Activated B cell treated with CpG ODN at 0.5 μM for 24 hours (primary cell): ENCODE measurements at regions not wholly inside any gene's neighbourhood (a gene's known extent, or its start where the extent isn't known, plus 50 kb on each side); places are given as distances from the start of the nearest gene placed in this dataset.

Experiments
- ATAC-seq: fragments of 200-7000 bp; cut with Tn5 transposase; one replicate; pipeline ENCODE4 v1.10.0; 2021; ENCODE audit warnings: low read depth, mild to moderate bottlenecking, moderate library complexity
- CTCF ChIA-PET: fragments of 350-600 bp; sonication (Branson Sonifier 250); formaldehyde crosslinking; loops from one replicate; lab custom pipeline; 2021; ENCODE audit warnings: antibody characterized with exemption; lab: Charles Lee
- POLR2A ChIA-PET: fragments of 350-600 bp; sonication (Branson Sonifier 250); formaldehyde crosslinking; loops from one replicate; lab custom pipeline; 2021; ENCODE audit warnings: antibody characterized with exemption; lab: Charles Lee
- DNase-seq: peaks from one replicate; pipeline ENCODE4 v3.0.0; 2022
- H3K27ac Mint-ChIP-seq: one replicate; pipeline ENCODE4 v1.8.0; 2020; ENCODE audit warnings: mixed read lengths
- H3K27me3 Mint-ChIP-seq: one replicate; pipeline ENCODE4 v1.8.0; 2021; ENCODE audit warnings: mixed read lengths
- H3K36me3 Mint-ChIP-seq: one replicate; pipeline ENCODE4 v1.8.0; 2021; ENCODE audit warnings: low read depth, mixed read lengths
- H3K4me1 Mint-ChIP-seq: one replicate; pipeline ENCODE4 v1.8.0; 2021; ENCODE audit warnings: mixed read lengths
- H3K4me3 Mint-ChIP-seq: one replicate; pipeline ENCODE4 v1.8.0; 2020; ENCODE audit warnings: mild to moderate bottlenecking, mixed read lengths
- H3K9me3 Mint-ChIP-seq: one replicate; pipeline ENCODE4 v1.8.0; 2020; ENCODE audit warnings: mixed read lengths
- CTCF ChIP-seq: fragments of 200-600 bp; IDR thresholded peaks from one replicate; pipeline ENCODE4 v1.8.0; 2022; ENCODE audit warnings: antibody characterized with exemption, mild to moderate bottlenecking
- intact Hi-C: fragments of 100-400 bp; cut with micrococcal nuclease; formaldehyde crosslinking; loops from one replicate; pipeline ENCODE4 v1.15.1; 2024

- TF ChIP-seq CTCF = no peak
- POLR2A ChIA-PET = no interaction called here
- no peak for ATAC-seq
- no peak overlapping the region for H3K27ac Mint-ChIP-seq
- CTCF ChIA-PET = no interaction called here
- H3K9me3 Mint-ChIP-seq = no peaks in the 10 kb centered on the region
- no peak overlapping the region for H3K4me3 Mint-ChIP-seq
- no peaks in the 10 kb centered on the region for H3K4me1 Mint-ChIP-seq
- H3K27me3 Mint-ChIP-seq = no peaks in the 10 kb centered on the region
- DNase-seq = no peak
- no peaks in the 10 kb centered on the region for H3K36me3 Mint-ChIP-seq
- intact Hi-C loops = no loop called here
Measured at GRCh38 chr22:48754611-48755058, 1073.0 kb downstream of the BRD1 start.

- H3K9me3 Mint-ChIP-seq = no peaks in the 10 kb centered on the region
- intact Hi-C loops = no loop called here
- H3K4me3 Mint-ChIP-seq = no peak overlapping the region
Measured at GRCh38 chr22:48753752-48754517, 1073.7 kb downstream of the BRD1 start.

GRCh38 chr22:48753381-48753730 is 1074.3 kb downstream of the BRD1 start:
- ChIA-PET POLR2A (no interaction called here), CTCF (no interaction called here)
- intact Hi-C loops = no loop called here
- Mint-ChIP-seq H3K4me3 (no peak overlapping the region), H3K27ac (no peak overlapping the region), H3K9me3 (no peaks in the 10 kb centered on the region), H3K36me3 (no peaks in the 10 kb centered on the region), H3K4me1 (no peaks in the 10 kb centered on the region), H3K27me3 (no peaks in the 10 kb centered on the region)
- no peak for DNase-seq
- no peak for ATAC-seq
- no peak for TF ChIP-seq CTCF

More at GRCh38 chr22:48753752-48754517, 1073.7 kb downstream of the BRD1 start:
- TF ChIP-seq CTCF = no peak
- DNase-seq = no peak
- POLR2A ChIA-PET = no interaction called here
- Mint-ChIP-seq H3K27me3 (no peaks in the 10 kb centered on the region), H3K4me1 (no peaks in the 10 kb centered on the region), H3K36me3 (no peaks in the 10 kb centered on the region), H3K27ac (no peak overlapping the region)
- no peak for ATAC-seq
- CTCF ChIA-PET = no interaction called here

- no peak overlapping the region for H3K27ac Mint-ChIP-seq
- CTCF ChIA-PET = no interaction called here
- TF ChIP-seq CTCF = no peak
- H3K27me3 Mint-ChIP-seq = no peaks in the 10 kb centered on the region
- H3K4me1 Mint-ChIP-seq = no peaks in the 10 kb centered on the region
- no peak for ATAC-seq
- POLR2A ChIA-PET = no interaction called here
- intact Hi-C loops = no loop called here
- no peak for DNase-seq
- no peak overlapping the region for H3K4me3 Mint-ChIP-seq
- H3K36me3 Mint-ChIP-seq = no peaks in the 10 kb centered on the region
- H3K9me3 Mint-ChIP-seq = no peaks in the 10 kb centered on the region
Measured at GRCh38 chr22:48752451-48753380, 1075.0 kb downstream of the BRD1 start.
